ENCODE measurements at regions not wholly inside any gene's neighbourhood (a gene's known extent, or its start where the extent isn't known, plus 50 kb on each side); places are given as distances from the start of the nearest gene placed in this dataset.
"Not testable (repeated sequence)": the region's sequence is repeated elsewhere in the genome, so short reads cannot be mapped to it uniquely, and the experiment has no call there.

GRCh38 chr11:87970762-87971161 lies 204.5 kb downstream of the RAB38 start:
- no peak for DNase-seq (ENCODE audit: low spot score)

GRCh38 chr11:87967459-87967858 lies 207.8 kb downstream of the RAB38 start:
- no peak for DNase-seq (ENCODE audit: low spot score)

- no peak for DNase-seq (ENCODE audit: low spot score)
Observed at GRCh38 chr11:87966694-87967093, 208.5 kb downstream of the RAB38 start.

- no peak for DNase-seq (ENCODE audit: low spot score)
Observed at GRCh38 chr11:87966216-87966615, 209.0 kb downstream of the RAB38 start.

- DNase-seq (ENCODE audit: low spot score), result peak; percentile 3
Observed at GRCh38 chr11:87961606-87962005, 213.6 kb downstream of the RAB38 start.

- no peak for DNase-seq (ENCODE audit: low spot score)
Observed at GRCh38 chr11:87957961-87958360, 217.3 kb downstream of the RAB38 start.

- no peak for DNase-seq (ENCODE audit: low spot score)
Observed at GRCh38 chr11:87954476-87954875, 220.8 kb downstream of the RAB38 start.

GRCh38 chr11:87942786-87943185 lies 232.5 kb downstream of the RAB38 start:
- DNase-seq (ENCODE audit: low spot score), result no peak

GRCh38 chr11:87934182-87934581 lies 241.1 kb downstream of the RAB38 start:
- DNase-seq (ENCODE audit: low spot score), result no peak

- peak; percentile 72 for DNase-seq (ENCODE audit: low spot score)
Observed at GRCh38 chr11:87926250-87926970, 248.8 kb downstream of the RAB38 start.

GRCh38 chr11:87924125-87924524 lies 251.1 kb downstream of the RAB38 start:
- DNase-seq (ENCODE audit: low spot score), result no peak

- DNase-seq (ENCODE audit: low spot score), result no peak
Observed at GRCh38 chr11:87917111-87917510, 258.1 kb downstream of the RAB38 start.

- DNase-seq (ENCODE audit: low spot score), result no peak
Observed at GRCh38 chr11:87909178-87909577, 266.1 kb downstream of the RAB38 start.

- no peak for DNase-seq (ENCODE audit: low spot score)
Observed at GRCh38 chr11:87908086-87908485, 267.2 kb downstream of the RAB38 start.

- no peak for DNase-seq (ENCODE audit: low spot score)
Observed at GRCh38 chr11:87903345-87903744, 271.9 kb downstream of the RAB38 start.

GRCh38 chr11:87901341-87901740 lies 273.9 kb downstream of the RAB38 start:
- DNase-seq (ENCODE audit: low spot score), result no peak

GRCh38 chr11:87897921-87898320 lies 277.3 kb downstream of the RAB38 start:
- no peak for DNase-seq (ENCODE audit: low spot score)

- no peak for DNase-seq (ENCODE audit: low spot score)
Observed at GRCh38 chr11:87897071-87897470, 278.2 kb downstream of the RAB38 start.

GRCh38 chr11:87894961-87895360 lies 280.3 kb downstream of the RAB38 start:
- no peak for DNase-seq (ENCODE audit: low spot score)

GRCh38 chr11:87892291-87892690 lies 283.0 kb downstream of the RAB38 start:
- no peak for DNase-seq (ENCODE audit: low spot score)

- no peak for DNase-seq (ENCODE audit: low spot score)
Observed at GRCh38 chr11:87889126-87889525, 286.1 kb downstream of the RAB38 start.

- DNase-seq (ENCODE audit: low spot score), result not testable (repeated sequence)
Observed at GRCh38 chr11:87885084-87885483, 290.2 kb downstream of the RAB38 start.

- DNase-seq (ENCODE audit: low spot score), result peak; percentile 52
Observed at GRCh38 chr11:87879118-87879517, 296.1 kb downstream of the RAB38 start.

- DNase-seq (ENCODE audit: low spot score), result peak; percentile 48
Observed at GRCh38 chr11:87878373-87878825, 296.8 kb downstream of the RAB38 start.

Measured in AG08395 (cell line).